CD4-positive, alpha-beta memory T cell (primary cell): ENCODE measurements at regions not wholly inside any gene's neighbourhood (a gene's known extent, or its start where the extent isn't known, plus 50 kb on each side); places are given as distances from the start of the nearest gene placed in this dataset.
A peak's percentile ranks its signal among the peaks of the same experiment; 100 is the strongest.

Experiments
- CTCF ChIA-PET: fragments of 350-600 bp; sonication (Branson Sonifier 250); formaldehyde crosslinking; loops from one replicate; lab custom pipeline; 2021; ENCODE audit warnings: inconsistent platforms; ENCODE audit not compliant: partially characterized antibody; lab: Charles Lee
- POLR2A ChIA-PET: fragments of 350-600 bp; sonication (Branson Sonifier 250); formaldehyde crosslinking; loops from one replicate; lab custom pipeline; 2021; ENCODE audit not compliant: partially characterized antibody; lab: Charles Lee
- DNase-seq, 5 donors: peaks; one replicate each; pipeline versions ENCODE4 v3.0.0 to v3.0.0-alpha.2; 2020 to 2022; ENCODE audit warnings: mixed read lengths in 1 of 5
- H3K27ac ChIP-seq: one replicate; pipeline ENCODE4 v1.7.0; 2013; ENCODE audit warnings: low read depth, low read length
- H3K27me3 ChIP-seq: 2 replicates; pipeline ENCODE4 v1.7.0; 2013; ENCODE audit warnings: mild to moderate bottlenecking, low read length, moderate library complexity; ENCODE audit not compliant: insufficient read depth
- H3K36me3 ChIP-seq: 2 replicates; pipeline ENCODE4 v1.7.0; 2013; ENCODE audit warnings: mild to moderate bottlenecking, low read length, moderate library complexity; ENCODE audit not compliant: insufficient read depth
- H3K4me1 ChIP-seq: 2 replicates; pipeline ENCODE4 v1.7.0; 2013; ENCODE audit warnings: mild to moderate bottlenecking, low read length, moderate library complexity; ENCODE audit not compliant: insufficient read depth
- H3K4me3 ChIP-seq, 2 donors: one replicate each; pipeline ENCODE4 v1.7.0; 2013; ENCODE audit warnings: low read length in 2 of 2, mild to moderate bottlenecking in 1 of 2
- H3K9me3 ChIP-seq, 2 donors: one replicate each; pipeline ENCODE4 v1.7.0; 2013; ENCODE audit warnings: low read length in 2 of 2, control low read depth in 1 of 2; ENCODE audit not compliant: control insufficient read depth in 1 of 2
- H3K27ac Mint-ChIP-seq, 7 donors: one replicate each; pipeline ENCODE4 v1.8.0; 2020 to 2021; ENCODE audit warnings: mixed read lengths in 7 of 7, mild to moderate bottlenecking in 6 of 7, inconsistent platforms in 3 of 7, moderate library complexity in 3 of 7
- H3K27me3 Mint-ChIP-seq, 2 donors: one replicate each; pipeline ENCODE4 v1.8.0; 2020 to 2021; ENCODE audit warnings: mixed read lengths in 2 of 2
- H3K36me3 Mint-ChIP-seq, 2 donors: one replicate each; pipeline ENCODE4 v1.8.0; 2020 to 2021; ENCODE audit warnings: mixed read lengths in 2 of 2, inconsistent platforms in 1 of 2, mild to moderate bottlenecking in 1 of 2
- H3K4me1 Mint-ChIP-seq, 4 donors: one replicate each; pipeline ENCODE4 v1.8.0; 2020 to 2021; ENCODE audit warnings: mixed read lengths in 4 of 4, mild to moderate bottlenecking in 1 of 4
- H3K4me3 Mint-ChIP-seq, 8 donors: one replicate each; pipeline ENCODE4 v1.8.0; 2020 to 2021; ENCODE audit warnings: mixed read lengths in 8 of 8, mild to moderate bottlenecking in 7 of 8, moderate library complexity in 6 of 8, inconsistent platforms in 3 of 8
- H3K9me3 Mint-ChIP-seq, 8 donors: one replicate each; pipeline ENCODE4 v1.8.0; 2020 to 2021; ENCODE audit warnings: mixed read lengths in 8 of 8, mild to moderate bottlenecking in 5 of 8, inconsistent platforms in 3 of 8, moderate library complexity in 1 of 8
- intact Hi-C: fragments of 100-400 bp; cut with micrococcal nuclease; formaldehyde crosslinking; loops from one replicate; pipeline ENCODE4 v1.15.1; 2023

- Mint-ChIP-seq H3K27me3 (peaks cover 5 to 6% of the 10 kb centered on the region in 2 donors), H3K36me3 (no peaks in the 10 kb centered on the region), H3K9me3 (peaks cover 0 to 2% (median 0%) of the 10 kb centered on the region in 8 donors), H3K4me1 (no peaks in the 10 kb centered on the region), H3K27ac (no peak overlapping the region), H3K4me3 (no peak overlapping the region)
- no peaks in the 10 kb centered on the region for H3K27me3 ChIP-seq
- DNase-seq: no peak
- no peak overlapping the region for H3K4me3 ChIP-seq
- no peak overlapping the region for H3K27ac ChIP-seq
- intact Hi-C loops: no loop called here
- ChIA-PET POLR2A (no interaction called here), CTCF (no interaction called here)
- H3K36me3 ChIP-seq: no peaks in the 10 kb centered on the region
- no peaks in the 10 kb centered on the region for H3K4me1 ChIP-seq
- no peaks in the 10 kb centered on the region for H3K9me3 ChIP-seq
These were observed 134.7 kb downstream of the KLF5 start for GRCh38 chr13:73193554-73193953.

- Histone ChIP-seq H3K4me1 (no peaks in the 10 kb centered on the region), H3K4me3 (no peak overlapping the region), H3K9me3 (no peaks in the 10 kb centered on the region), H3K27ac (no peak overlapping the region), H3K36me3 (no peaks in the 10 kb centered on the region), H3K27me3 (no peaks in the 10 kb centered on the region)
- intact Hi-C loops: no loop called here
- ChIA-PET CTCF (no interaction called here), POLR2A (no interaction called here)
- no peak overlapping the region for H3K4me3 Mint-ChIP-seq
- peaks cover 0 to 2% (median 0%) of the 10 kb centered on the region in 8 donors for H3K9me3 Mint-ChIP-seq
- no peak for DNase-seq
- peaks cover 5 to 6% of the 10 kb centered on the region in 2 donors for H3K27me3 Mint-ChIP-seq
- no peaks in the 10 kb centered on the region for H3K4me1 Mint-ChIP-seq
- H3K36me3 Mint-ChIP-seq: no peaks in the 10 kb centered on the region
- no peak overlapping the region for H3K27ac Mint-ChIP-seq
These were observed 131.7 kb downstream of the KLF5 start for GRCh38 chr13:73190477-73190876.

GRCh38 chr13:73189776-73190175, 131.0 kb downstream of the KLF5 start:
- Histone ChIP-seq H3K9me3 (no peaks in the 10 kb centered on the region), H3K27me3 (no peaks in the 10 kb centered on the region), H3K27ac (no peak overlapping the region), H3K4me1 (no peaks in the 10 kb centered on the region), H3K36me3 (no peaks in the 10 kb centered on the region), H3K4me3 (no peak overlapping the region)
- POLR2A ChIA-PET: no interaction called here
- Mint-ChIP-seq H3K9me3 (peaks cover 0 to 2% (median 0%) of the 10 kb centered on the region in 8 donors), H3K27ac (no peak overlapping the region), H3K36me3 (no peaks in the 10 kb centered on the region), H3K4me3 (no peak overlapping the region), H3K4me1 (no peaks in the 10 kb centered on the region), H3K27me3 (peaks cover 5 to 6% of the 10 kb centered on the region in 2 donors)
- CTCF ChIA-PET: no interaction called here
- intact Hi-C loops: no loop called here
- no peak for DNase-seq

- ChIA-PET CTCF (no interaction called here), POLR2A (no interaction called here)
- Mint-ChIP-seq H3K27ac (no peak overlapping the region), H3K4me3 (no peak overlapping the region), H3K27me3 (peaks cover 5 to 6% of the 10 kb centered on the region in 2 donors), H3K36me3 (no peaks in the 10 kb centered on the region), H3K9me3 (peaks cover 0 to 2% (median 0%) of the 10 kb centered on the region in 8 donors), H3K4me1 (no peaks in the 10 kb centered on the region)
- no peaks in the 10 kb centered on the region for H3K36me3 ChIP-seq
- no peaks in the 10 kb centered on the region for H3K27me3 ChIP-seq
- intact Hi-C loops: no loop called here
- no peak overlapping the region for H3K4me3 ChIP-seq
- H3K4me1 ChIP-seq: no peaks in the 10 kb centered on the region
- no peak for DNase-seq
- no peak overlapping the region for H3K27ac ChIP-seq
- no peaks in the 10 kb centered on the region for H3K9me3 ChIP-seq
These were observed 130.6 kb downstream of the KLF5 start for GRCh38 chr13:73189362-73189761.

GRCh38 chr13:73187106-73187505, 128.3 kb downstream of the KLF5 start:
- H3K27me3 ChIP-seq: no peaks in the 10 kb centered on the region
- no peaks in the 10 kb centered on the region for H3K9me3 ChIP-seq
- H3K36me3 ChIP-seq: no peaks in the 10 kb centered on the region
- no peak overlapping the region for H3K4me3 ChIP-seq
- no peak overlapping the region for H3K4me3 Mint-ChIP-seq
- H3K9me3 Mint-ChIP-seq: no peaks in the 10 kb centered on the region
- no peaks in the 10 kb centered on the region for H3K4me1 ChIP-seq
- H3K4me1 Mint-ChIP-seq: no peaks in the 10 kb centered on the region
- intact Hi-C loops: no loop called here
- CTCF ChIA-PET: no interaction called here
- no peaks in the 10 kb centered on the region for H3K36me3 Mint-ChIP-seq
- no peak overlapping the region for H3K27ac ChIP-seq
- peak overlapping the region in 1 of 7 donors; percentile 10 for H3K27ac Mint-ChIP-seq
- DNase-seq: no peak
- peaks cover 0 to under 1% of the 10 kb centered on the region in 2 donors for H3K27me3 Mint-ChIP-seq
- POLR2A ChIA-PET: no interaction called here

- no peak for DNase-seq
- POLR2A ChIA-PET: no interaction called here
- H3K4me1 ChIP-seq: no peaks in the 10 kb centered on the region
These were observed 121.0 kb downstream of the KLF5 start for GRCh38 chr13:73179650-73180274.

GRCh38 chr13:73177916-73178565, 119.2 kb downstream of the KLF5 start:
- intact Hi-C loops: no loop called here
- no peaks in the 10 kb centered on the region for H3K36me3 Mint-ChIP-seq

More at GRCh38 chr13:73179650-73180274, 121.0 kb downstream of the KLF5 start:
- Histone ChIP-seq H3K36me3 (no peaks in the 10 kb centered on the region), H3K9me3 (no peaks in the 10 kb centered on the region), H3K4me3 (no peak overlapping the region), H3K27ac (no peak overlapping the region), H3K27me3 (no peaks in the 10 kb centered on the region)
- H3K36me3 Mint-ChIP-seq: no peaks in the 10 kb centered on the region
- H3K4me1 Mint-ChIP-seq: no peaks in the 10 kb centered on the region
- CTCF ChIA-PET: interaction anchor here (0.7 kb wide), 1 partner anchor 287 kb away, joined by 3 read pairs; no protein-coding TSS in a partner anchor
- no peak overlapping the region for H3K27ac Mint-ChIP-seq
- H3K4me3 Mint-ChIP-seq: no peak overlapping the region
- no peaks in the 10 kb centered on the region for H3K27me3 Mint-ChIP-seq
- intact Hi-C loops: no loop called here
- H3K9me3 Mint-ChIP-seq: no peaks in the 10 kb centered on the region

More at GRCh38 chr13:73177916-73178565, 119.2 kb downstream of the KLF5 start:
- POLR2A ChIA-PET: no interaction called here
- DNase-seq: no peak
- Histone ChIP-seq H3K36me3 (no peaks in the 10 kb centered on the region), H3K27me3 (no peaks in the 10 kb centered on the region), H3K27ac (no peak overlapping the region), H3K4me3 (no peak overlapping the region), H3K9me3 (no peaks in the 10 kb centered on the region), H3K4me1 (no peaks in the 10 kb centered on the region)
- Mint-ChIP-seq H3K4me1 (no peaks in the 10 kb centered on the region), H3K9me3 (no peaks in the 10 kb centered on the region), H3K27ac (no peak overlapping the region), H3K4me3 (no peak overlapping the region), H3K27me3 (no peaks in the 10 kb centered on the region)
- CTCF ChIA-PET: no interaction called here
